ENCODE measurements at regions not wholly inside any gene's neighbourhood (a gene's known extent, or its start where the extent isn't known, plus 50 kb on each side); places are given as distances from the start of the nearest gene placed in this dataset.
A peak's percentile ranks its signal among the peaks of the same experiment; 100 is the strongest.

GRCh38 chr1:234980645-234981396 is 147.8 kb downstream of the TOMM20 start (continued):
- TF ChIP-seq TAF1 (CRISPR knock-in tag; IDR thresholded peaks at IDR 0.05) (peak; percentile 58), HOXD1 (CRISPR knock-in tag; IDR thresholded peaks at IDR 0.05) (peak; percentile 39; the same call in 1 of the 2 replicates), MTF2 (CRISPR knock-in tag; IDR thresholded peaks at IDR 0.05; ENCODE audit: borderline replicate concordance) (no peak), ZNF101 (CRISPR knock-in tag; IDR thresholded peaks at IDR 0.05; ENCODE audit: borderline replicate concordance, low read depth) (no peak), ZNF34 (CRISPR knock-in tag; IDR thresholded peaks at IDR 0.05; ENCODE audit: borderline replicate concordance) (no peak), KLF13 (CRISPR knock-in tag; IDR thresholded peaks at IDR 0.05) (no peak), NCOR1 (IDR thresholded peaks at IDR 0.05; ENCODE audit: borderline replicate concordance, low read length) (peak; percentile 66; the same call in 1 of the 2 replicates), TRIM22 (IDR thresholded peaks at IDR 0.05) (no peak), ATF7-NPFF (CRISPR knock-in tag; IDR thresholded peaks at IDR 0.05; ENCODE audit: low read depth) (no peak), CREB1 (IDR thresholded peaks at IDR 0.05) (no peak), CREB1 (CRISPR knock-in tag; IDR thresholded peaks at IDR 0.05) (no peak), ZNF18 (CRISPR knock-in tag; IDR thresholded peaks at IDR 0.05; ENCODE audit: insufficient replicate concordance) (no peak), NR0B2 (CRISPR knock-in tag; IDR thresholded peaks at IDR 0.05) (no peak), ZNF790 (CRISPR knock-in tag; IDR thresholded peaks at IDR 0.05; ENCODE audit: borderline replicate concordance) (no peak), GFI1 (CRISPR knock-in tag; IDR thresholded peaks at IDR 0.05; ENCODE audit: borderline replicate concordance) (no peak), SP2 (CRISPR knock-in tag; IDR thresholded peaks at IDR 0.05) (no peak), CBX1 (IDR thresholded peaks at IDR 0.05; ENCODE audit: low read depth) (peak; percentile 72), ZNF605 (CRISPR knock-in tag; IDR thresholded peaks at IDR 0.05) (peak; percentile 91), CREBL2 (CRISPR knock-in tag; IDR thresholded peaks at IDR 0.05; ENCODE audit: borderline replicate concordance) (no peak), RARA (CRISPR knock-in tag; IDR thresholded peaks at IDR 0.05) (peak; percentile 99)
- TF ChIP-seq, protein P1, sequence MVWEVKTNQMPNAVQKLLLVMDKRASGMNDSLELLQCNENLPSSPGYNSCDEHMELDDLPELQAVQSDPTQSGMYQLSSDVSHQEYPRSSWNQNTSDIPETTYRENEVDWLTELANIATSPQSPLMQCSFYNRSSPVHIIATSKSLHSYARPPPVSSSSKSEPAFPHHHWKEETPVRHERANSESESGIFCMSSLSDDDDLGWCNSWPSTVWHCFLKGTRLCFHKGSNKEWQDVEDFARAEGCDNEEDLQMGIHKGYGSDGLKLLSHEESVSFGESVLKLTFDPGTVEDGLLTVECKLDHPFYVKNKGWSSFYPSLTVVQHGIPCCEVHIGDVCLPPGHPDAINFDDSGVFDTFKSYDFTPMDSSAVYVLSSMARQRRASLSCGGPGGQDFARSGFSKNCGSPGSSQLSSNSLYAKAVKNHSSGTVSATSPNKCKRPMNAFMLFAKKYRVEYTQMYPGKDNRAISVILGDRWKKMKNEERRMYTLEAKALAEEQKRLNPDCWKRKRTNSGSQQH (CRISPR knock-in tag; IDR thresholded peaks at IDR 0.05; ENCODE audit: low read depth), result no peak
- TF ChIP-seq, protein P2, sequence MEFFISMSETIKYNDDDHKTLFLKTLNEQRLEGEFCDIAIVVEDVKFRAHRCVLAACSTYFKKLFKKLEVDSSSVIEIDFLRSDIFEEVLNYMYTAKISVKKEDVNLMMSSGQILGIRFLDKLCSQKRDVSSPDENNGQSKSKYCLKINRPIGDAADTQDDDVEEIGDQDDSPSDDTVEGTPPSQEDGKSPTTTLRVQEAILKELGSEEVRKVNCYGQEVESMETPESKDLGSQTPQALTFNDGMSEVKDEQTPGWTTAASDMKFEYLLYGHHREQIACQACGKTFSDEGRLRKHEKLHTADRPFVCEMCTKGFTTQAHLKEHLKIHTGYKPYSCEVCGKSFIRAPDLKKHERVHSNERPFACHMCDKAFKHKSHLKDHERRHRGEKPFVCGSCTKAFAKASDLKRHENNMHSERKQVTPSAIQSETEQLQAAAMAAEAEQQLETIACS (CRISPR knock-in tag; IDR thresholded peaks at IDR 0.05), result 0 out of 2 replicates have a peak, but pooled peaks have one; percentile 7
- TF ChIP-seq, protein P3, sequence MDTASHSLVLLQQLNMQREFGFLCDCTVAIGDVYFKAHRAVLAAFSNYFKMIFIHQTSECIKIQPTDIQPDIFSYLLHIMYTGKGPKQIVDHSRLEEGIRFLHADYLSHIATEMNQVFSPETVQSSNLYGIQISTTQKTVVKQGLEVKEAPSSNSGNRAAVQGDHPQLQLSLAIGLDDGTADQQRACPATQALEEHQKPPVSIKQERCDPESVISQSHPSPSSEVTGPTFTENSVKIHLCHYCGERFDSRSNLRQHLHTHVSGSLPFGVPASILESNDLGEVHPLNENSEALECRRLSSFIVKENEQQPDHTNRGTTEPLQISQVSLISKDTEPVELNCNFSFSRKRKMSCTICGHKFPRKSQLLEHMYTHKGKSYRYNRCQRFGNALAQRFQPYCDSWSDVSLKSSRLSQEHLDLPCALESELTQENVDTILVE (CRISPR knock-in tag; IDR thresholded peaks at IDR 0.05), result 0 out of 2 replicates have a peak, but pooled peaks have one; percentile 46
